GM12892 (cell line): ENCODE measurements at regions not wholly inside any gene's neighbourhood (a gene's known extent, or its start where the extent isn't known, plus 50 kb on each side); places are given as distances from the start of the nearest gene placed in this dataset.

Experiments used
- POLR2A ChIP-seq: IDR thresholded peaks from 2 replicates; pipeline ENCODE4 v1.6.1; 2011; ENCODE audit warnings: low read depth, low read length, control low read depth
- POLR2AphosphoS5 ChIP-seq: IDR thresholded peaks from 2 replicates; pipeline ENCODE4 v1.6.1; 2011; ENCODE audit warnings: low read depth, low read length, control low read depth

GRCh38 chr7:92994901-92995300 is 122.9 kb downstream of the SAMD9 start:
- no peak for TF ChIP-seq POLR2AphosphoS5
- TF ChIP-seq POLR2A = no peak
